ENCODE measurements at regions not wholly inside any gene's neighbourhood (a gene's known extent, or its start where the extent isn't known, plus 50 kb on each side); places are given as distances from the start of the nearest gene placed in this dataset.

DNA sequence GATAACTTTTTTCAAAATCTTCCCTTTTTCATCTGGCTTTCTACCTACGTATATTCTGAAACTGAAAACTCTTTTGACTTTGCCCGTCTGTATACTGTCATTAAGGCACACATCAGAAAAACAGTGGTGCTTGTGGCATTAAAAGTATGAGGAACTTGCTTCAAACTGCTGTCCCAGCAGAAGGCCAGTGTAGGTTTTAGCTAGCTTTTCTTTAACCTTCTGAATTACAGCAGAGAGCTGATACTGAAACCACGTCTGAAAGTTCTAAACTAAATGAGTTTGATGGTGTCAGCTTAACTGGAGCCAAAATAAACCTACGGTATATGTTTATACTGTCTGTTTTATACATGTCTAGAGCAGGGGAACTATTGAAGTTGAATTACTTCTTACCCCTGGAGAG is 283.4 kb downstream of the TFEC start (continued):
- TF ChIP-seq HOXB6 (CRISPR knock-in tag; IDR thresholded peaks at IDR 0.05; ENCODE audit: borderline replicate concordance) (no peak), NFIX (CRISPR knock-in tag; IDR thresholded peaks at IDR 0.05; ENCODE audit: low read depth) (no peak), XRCC5 (IDR thresholded peaks at IDR 0.05; ENCODE audit: low read depth, low read length) (no peak)

GRCh38 chr7:115740043-115740442 is 290.5 kb downstream of the TFEC start:
- no TSS peak for BruUV-seq (replicated peaks)
- in situ Hi-C loops (cut with MboI) = no loop called here

DNA sequence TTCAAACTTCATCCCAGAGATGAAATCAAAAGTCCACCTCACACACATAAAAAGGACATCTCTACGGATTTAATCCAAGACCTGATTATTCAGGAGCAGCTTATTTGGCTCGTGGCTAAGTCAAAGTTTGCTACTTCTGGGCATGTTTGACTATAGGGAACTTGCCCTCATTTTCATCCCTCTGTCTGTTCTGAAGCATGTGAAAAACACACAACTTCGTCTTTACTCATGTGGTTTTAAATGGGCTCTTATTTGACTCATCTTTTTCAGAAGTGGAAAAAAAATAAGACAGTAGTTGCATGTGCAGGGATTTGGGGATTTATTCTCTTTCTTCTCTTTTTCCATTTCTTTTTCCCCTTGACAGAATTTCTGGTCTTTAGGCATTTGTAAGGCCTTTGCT is 295.9 kb downstream of the TFEC start:
- POLR2A ChIA-PET = no interaction called here
- FAIRE-seq = no peak
- WGBS (ENCODE audit: insufficient coverage, low coverage, missing lambda C conversion rate) = 1% methylated on average over 3 of the region's 3 CpGs
- TF ChIP-seq CEBPG (CRISPR knock-in tag; IDR thresholded peaks at IDR 0.05) (no peak), CEBPG (tag; conservative IDR thresholded peaks at IDR 0.05 in 1 of 2, IDR thresholded peaks at IDR 0.05 in 1 of 2) (no peak), GTF2F1 (IDR thresholded peaks at IDR 0.05; ENCODE audit: low read depth, low read length) (no peak), ZNF274 (IDR thresholded peaks at IDR 0.05; ENCODE audit: borderline replicate concordance, low read depth, low read length) (no peak), ZBTB49 (CRISPR knock-in tag; IDR thresholded peaks at IDR 0.05; ENCODE audit: borderline replicate concordance) (no peak), ZNF12 (CRISPR knock-in tag; IDR thresholded peaks at IDR 0.05) (no peak), TCF3 (CRISPR knock-in tag; IDR thresholded peaks at IDR 0.05) (no peak), MED1 (CRISPR knock-in tag; IDR thresholded peaks at IDR 0.05; ENCODE audit: borderline replicate concordance) (no peak), PCBP2 (IDR thresholded peaks at IDR 0.05; ENCODE audit: low read depth, low read length, poor library complexity, severe bottlenecking) (no peak), ZNF830 (CRISPR knock-in tag; IDR thresholded peaks at IDR 0.05) (no peak)
- TF ChIP-seq, protein P1, sequence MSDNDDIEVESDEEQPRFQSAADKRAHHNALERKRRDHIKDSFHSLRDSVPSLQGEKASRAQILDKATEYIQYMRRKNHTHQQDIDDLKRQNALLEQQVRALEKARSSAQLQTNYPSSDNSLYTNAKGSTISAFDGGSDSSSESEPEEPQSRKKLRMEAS (CRISPR knock-in tag; IDR thresholded peaks at IDR 0.05) = no peak

More at GRCh38 chr7:115740043-115740442, 290.5 kb downstream of the TFEC start:
- no peak overlapping the region for H2AFZ ChIP-seq (ENCODE audit: low read depth, low read length)
- no peaks in the 10 kb centered on the region for H3K27me3 ChIP-seq (ENCODE audit: control insufficient read depth in 2 of 2, insufficient read depth in 2 of 2, low read length in 2 of 2)
- FAIRE-seq = no peak
- intact Hi-C loops (cut with micrococcal nuclease) = no loop called here
- no peaks in the 10 kb centered on the region for H3K4me1 ChIP-seq (replicated peaks in 1 of 2; ENCODE audit: control insufficient read depth in 2 of 2, insufficient read depth in 2 of 2, low read length in 2 of 2)
- DNase-seq (ENCODE audit: extremely low read depth in 1 of 4, low spot score in 3 of 4) = no peak
- H3K9me1 ChIP-seq (ENCODE audit: control insufficient read depth, insufficient read depth, low read length) = no peaks in the 10 kb centered on the region
- ChIA-PET CTCF (ENCODE audit: low intra/inter-chr PET ratio) (no interaction called here), POLR2A (no interaction called here)
- no peak overlapping the region for H3K4me2 ChIP-seq (ENCODE audit: insufficient read depth, low read length)
- ATAC-seq = no peak
- no peaks in the 10 kb centered on the region for H3K79me2 ChIP-seq (ENCODE audit: control insufficient read depth, insufficient read depth, low read length)
- H3K9me3 ChIP-seq (replicated peaks; ENCODE audit: control insufficient read depth, insufficient read depth, low read depth, low read length) = no peaks in the 10 kb centered on the region
- H3K36me3 ChIP-seq (ENCODE audit: control insufficient read depth, insufficient read depth, low read length) = no peaks in the 10 kb centered on the region
- no peak overlapping the region for H3K4me3 ChIP-seq
- no peak overlapping the region for H3K27ac ChIP-seq (ENCODE audit: extremely low read depth, low read depth, low read length)
- no peaks in the 10 kb centered on the region for H4K20me1 ChIP-seq (replicated peaks; ENCODE audit: control insufficient read depth, insufficient read depth, low read length)
- no peak for TF ChIP-seq TSC22D4 (tag; IDR thresholded peaks at IDR 0.05)
- no peak overlapping the region for H3K9ac ChIP-seq (ENCODE audit: insufficient read depth in 1 of 2, low read depth in 2 of 2, low read length in 2 of 2)

More for the DNA sequence above, 295.9 kb downstream of the TFEC start:
- no peak overlapping the region for H3K27ac ChIP-seq (ENCODE audit: extremely low read depth, low read depth, low read length)
- no peaks in the 10 kb centered on the region for H3K27me3 ChIP-seq (ENCODE audit: control insufficient read depth in 2 of 2, insufficient read depth in 2 of 2, low read length in 2 of 2)
- no peaks in the 10 kb centered on the region for H3K36me3 ChIP-seq (ENCODE audit: control insufficient read depth, insufficient read depth, low read length)
- no peaks in the 10 kb centered on the region for H3K4me1 ChIP-seq (replicated peaks in 1 of 2; ENCODE audit: control insufficient read depth in 2 of 2, insufficient read depth in 2 of 2, low read length in 2 of 2)
- H3K79me2 ChIP-seq (ENCODE audit: control insufficient read depth, insufficient read depth, low read length) = no peaks in the 10 kb centered on the region
- H3K9me3 ChIP-seq (replicated peaks; ENCODE audit: control insufficient read depth, insufficient read depth, low read depth, low read length) = no peaks in the 10 kb centered on the region
- in situ Hi-C loops (cut with MboI) = no loop called here
- H4K20me1 ChIP-seq (replicated peaks; ENCODE audit: control insufficient read depth, insufficient read depth, low read length) = no peaks in the 10 kb centered on the region
- no peak overlapping the region for H3K4me2 ChIP-seq (ENCODE audit: insufficient read depth, low read length)
- CTCF ChIA-PET (ENCODE audit: low intra/inter-chr PET ratio) = no interaction called here
- no TSS peak for BruUV-seq (replicated peaks)
- no peak overlapping the region for H3K9ac ChIP-seq (ENCODE audit: insufficient read depth in 1 of 2, low read depth in 2 of 2, low read length in 2 of 2)
- H3K4me3 ChIP-seq = no peak overlapping the region
- DNase-seq (ENCODE audit: extremely low read depth in 1 of 4, low spot score in 3 of 4) (no peak), ATAC-seq (no peak)
- no peaks in the 10 kb centered on the region for H3K9me1 ChIP-seq (ENCODE audit: control insufficient read depth, insufficient read depth, low read length)
- intact Hi-C loops (cut with micrococcal nuclease) = no loop called here
- H2AFZ ChIP-seq (ENCODE audit: low read depth, low read length) = no peak overlapping the region
